Muscle of leg (tissue), 3 donors: ENCODE measurements at regions not wholly inside any gene's neighbourhood (a gene's known extent, or its start where the extent isn't known, plus 50 kb on each side); places are given as distances from the start of the nearest gene placed in this dataset.
"Not testable (repeated sequence)": the region's sequence is repeated elsewhere in the genome, so short reads cannot be mapped to it uniquely, and the experiment has no call there.

Experiments used
- DNase-seq: peaks from one replicate; pipeline ENCODE4 v3.0.0; 2013
- H3K27ac ChIP-seq: one replicate; pipeline ENCODE4 v1.5.1; 2013; ENCODE audit warnings: mild to moderate bottlenecking, low read length, control low read depth
- H3K27me3 ChIP-seq: one replicate; pipeline ENCODE4 v1.6.1; 2013; ENCODE audit warnings: low read length; ENCODE audit not compliant: control insufficient read depth, insufficient read depth
- H3K36me3 ChIP-seq: one replicate; pipeline ENCODE4 v1.6.1; 2013; ENCODE audit warnings: low read length; ENCODE audit not compliant: control insufficient read depth, insufficient read depth
- H3K4me1 ChIP-seq: one replicate; pipeline ENCODE4 v1.6.1; 2013; ENCODE audit warnings: low read length; ENCODE audit not compliant: control insufficient read depth, insufficient read depth
- H3K4me3 ChIP-seq: one replicate; pipeline ENCODE4 v1.5.1; 2013; ENCODE audit warnings: low read length, control low read depth
- H3K9me3 ChIP-seq: replicated peaks from 2 replicates; pipeline ENCODE4 v1.6.1; 2013; ENCODE audit warnings: low read depth, low read length; ENCODE audit not compliant: control insufficient read depth
- WGBS: methylation state at CpG from one replicate; pipeline ENCODE4 v1.1.5; 2013; ENCODE audit warnings: missing lambda C conversion rate; ENCODE audit not compliant: insufficient coverage; 5-methylcytosine and 5-hydroxymethylcytosine counted together

GRCh38 chr6:94813806-94814205 is 763.5 kb upstream of the MANEA start:
- Histone ChIP-seq H3K9me3 (peaks cover 2% of the 10 kb centered on the region), H3K27me3 (no peaks in the 10 kb centered on the region), H3K36me3 (no peaks in the 10 kb centered on the region), H3K27ac (no peak overlapping the region), H3K4me1 (no peaks in the 10 kb centered on the region), H3K4me3 (no peak overlapping the region)
- no peak for DNase-seq

GRCh38 chr6:94801344-94801743 is 776.0 kb upstream of the MANEA start:
- no peaks in the 10 kb centered on the region for H3K4me1 ChIP-seq
- H3K9me3 ChIP-seq = no peaks in the 10 kb centered on the region
- no peak overlapping the region for H3K4me3 ChIP-seq
- H3K27ac ChIP-seq = no peak overlapping the region
- 50% methylated on average over 1 of the region's 3 CpGs for WGBS
- H3K36me3 ChIP-seq = no peaks in the 10 kb centered on the region
- no peak for DNase-seq
- H3K27me3 ChIP-seq = no peaks in the 10 kb centered on the region

GRCh38 chr6:94785514-94785913 is 791.8 kb upstream of the MANEA start:
- no peaks in the 10 kb centered on the region for H3K36me3 ChIP-seq
- no peaks in the 10 kb centered on the region for H3K4me1 ChIP-seq
- no peaks in the 10 kb centered on the region for H3K27me3 ChIP-seq
- H3K27ac ChIP-seq = no peak overlapping the region
- WGBS = 94% methylated on average over 2 of the region's 4 CpGs
- H3K9me3 ChIP-seq = peaks cover 2% of the 10 kb centered on the region
- DNase-seq = no peak
- H3K4me3 ChIP-seq = no peak overlapping the region

GRCh38 chr6:94785081-94785480 is 792.3 kb upstream of the MANEA start:
- DNase-seq, H3K36me3 ChIP-seq, H3K9me3 ChIP-seq, H3K27ac ChIP-seq, H3K4me3 ChIP-seq, H3K27me3 ChIP-seq, H3K4me1 ChIP-seq: not testable (repeated sequence)
- 100% methylated on average over 1 of the region's 2 CpGs for WGBS

- WGBS = no CpG with 5 or more reads among the region's 1 CpG
- Histone ChIP-seq H3K9me3 (no peaks in the 10 kb centered on the region), H3K27ac (no peak overlapping the region), H3K4me1 (no peaks in the 10 kb centered on the region), H3K27me3 (no peaks in the 10 kb centered on the region), H3K36me3 (no peaks in the 10 kb centered on the region), H3K4me3 (no peak overlapping the region)
- DNase-seq = no peak
Observed at GRCh38 chr6:94769197-94769596, 808.1 kb upstream of the MANEA start.

- Histone ChIP-seq H3K4me3 (no peak overlapping the region), H3K9me3 (peaks cover 2% of the 10 kb centered on the region), H3K36me3 (no peaks in the 10 kb centered on the region), H3K4me1 (no peaks in the 10 kb centered on the region), H3K27me3 (no peaks in the 10 kb centered on the region), H3K27ac (no peak overlapping the region)
- 80% methylated on average over 1 of the region's 3 CpGs for WGBS
- no peak for DNase-seq
Observed at GRCh38 chr6:94751641-94752329, 825.5 kb upstream of the MANEA start.

GRCh38 chr6:94736236-94736635 is 841.1 kb upstream of the MANEA start:
- no peaks in the 10 kb centered on the region for H3K36me3 ChIP-seq
- H3K4me3 ChIP-seq = no peak overlapping the region
- DNase-seq = no peak
- 85% methylated on average over 2 of the region's 2 CpGs for whole genome bisulfite sequencing
- H3K27me3 ChIP-seq = no peaks in the 10 kb centered on the region
- H3K9me3 ChIP-seq = peaks cover 7% of the 10 kb centered on the region
- no peak overlapping the region for H3K27ac ChIP-seq
- H3K4me1 ChIP-seq = no peaks in the 10 kb centered on the region

- Histone ChIP-seq H3K4me1 (no peaks in the 10 kb centered on the region), H3K36me3 (no peaks in the 10 kb centered on the region), H3K4me3 (no peak overlapping the region), H3K9me3 (peaks cover 5% of the 10 kb centered on the region), H3K27ac (no peak overlapping the region), H3K27me3 (no peaks in the 10 kb centered on the region)
- no peak for DNase-seq
- 69% methylated on average over 3 of the region's 7 CpGs for WGBS
Observed at GRCh38 chr6:94735270-94735669, 842.1 kb upstream of the MANEA start.

- no peaks in the 10 kb centered on the region for H3K4me1 ChIP-seq
- DNase-seq = no peak
- no peaks in the 10 kb centered on the region for H3K36me3 ChIP-seq
- no peaks in the 10 kb centered on the region for H3K27me3 ChIP-seq
- no CpG with 5 or more reads among the region's 1 CpG for WGBS
- H3K9me3 ChIP-seq = peaks cover 5% of the 10 kb centered on the region
- no peak overlapping the region for H3K4me3 ChIP-seq
- H3K27ac ChIP-seq = no peak overlapping the region
Observed at GRCh38 chr6:94734751-94735150, 842.6 kb upstream of the MANEA start.

GRCh38 chr6:94733066-94733465 is 844.3 kb upstream of the MANEA start:
- Histone ChIP-seq H3K36me3 (no peaks in the 10 kb centered on the region), H3K4me3 (no peak overlapping the region), H3K27me3 (no peaks in the 10 kb centered on the region), H3K4me1 (no peaks in the 10 kb centered on the region), H3K27ac (no peak overlapping the region), H3K9me3 (peaks cover 5% of the 10 kb centered on the region)
- 90% methylated on average over 2 of the region's 7 CpGs for WGBS
- no peak for DNase-seq

- Histone ChIP-seq H3K4me3 (no peak overlapping the region), H3K27ac (no peak overlapping the region), H3K36me3 (no peaks in the 10 kb centered on the region), H3K4me1 (no peaks in the 10 kb centered on the region), H3K27me3 (no peaks in the 10 kb centered on the region), H3K9me3 (peaks cover 9% of the 10 kb centered on the region)
- no peak for DNase-seq
Observed at GRCh38 chr6:94727710-94728109, 849.6 kb upstream of the MANEA start.
